Osteoblast (primary cell): ENCODE measurements at regions not wholly inside any gene's neighbourhood (a gene's known extent, or its start where the extent isn't known, plus 50 kb on each side); places are given as distances from the start of the nearest gene placed in this dataset.

ENCODE experiments used
- DNase-seq: peaks from one replicate; pipeline ENCODE4 v3.0.0; 2011; ENCODE audit warnings: low spot score, mixed read lengths; ENCODE audit not compliant: insufficient read length; ENCODE audit errors: missing footprints
- H2AFZ ChIP-seq: 2 replicates; pipeline ENCODE4 v1.6.0; 2011; ENCODE audit warnings: mild to moderate bottlenecking, low read length
- H3K27ac ChIP-seq: 2 replicates; pipeline ENCODE4 v1.5.1; 2011; ENCODE audit warnings: mild to moderate bottlenecking, low read depth, low read length, moderate library complexity
- H3K27me3 ChIP-seq: 2 replicates; pipeline ENCODE4 v1.6.0; 2012; ENCODE audit warnings: mild to moderate bottlenecking, control low read depth, inconsistent platforms, low read length, moderate library complexity; ENCODE audit not compliant: insufficient read depth
- H3K36me3 ChIP-seq: 2 replicates; pipeline ENCODE4 v1.5.1; 2011; ENCODE audit warnings: mild to moderate bottlenecking, low read length, control low read depth, moderate library complexity; ENCODE audit not compliant: insufficient read depth
- H3K4me1 ChIP-seq: 2 replicates; pipeline ENCODE4 v1.5.1; 2011; ENCODE audit warnings: mild to moderate bottlenecking, low read length, control low read depth, moderate library complexity; ENCODE audit not compliant: insufficient read depth
- H3K4me2 ChIP-seq: 2 replicates; pipeline ENCODE4 v1.6.0; 2011; ENCODE audit warnings: mild to moderate bottlenecking, low read length; ENCODE audit not compliant: insufficient read depth
- H3K4me3 ChIP-seq: fragments of 200-600 bp; sonication (generic); 3 replicates; pipeline ENCODE4 v1.5.1; 2012; ENCODE audit warnings: mild to moderate bottlenecking, low read length, inconsistent platforms; ENCODE audit not compliant: insufficient read depth
- H3K79me2 ChIP-seq: 2 replicates; pipeline ENCODE4 v1.6.0; 2012; ENCODE audit warnings: mild to moderate bottlenecking, low read length, control low read depth, inconsistent platforms; ENCODE audit not compliant: insufficient read depth
- H3K9me3 ChIP-seq: 2 replicates; pipeline ENCODE4 v1.5.1; 2011; ENCODE audit warnings: low read depth, low read length, control low read depth
- H4K20me1 ChIP-seq: 2 replicates; pipeline ENCODE4 v1.6.0; 2012; ENCODE audit warnings: mild to moderate bottlenecking, low read length, control low read depth; ENCODE audit not compliant: insufficient read depth
- CTCF ChIP-seq: IDR thresholded peaks from 2 replicates; pipeline ENCODE4 v1.5.1; 2011; ENCODE audit warnings: mild to moderate bottlenecking, low read depth, low read length, moderate library complexity; ENCODE audit errors: extremely low read depth

GRCh38 chr7:125253452-125254190 is 324.0 kb upstream of the POT1 start:
- no peak overlapping the region for H3K4me2 ChIP-seq
- no peaks in the 10 kb centered on the region for H3K27me3 ChIP-seq
- H2AFZ ChIP-seq = no peak overlapping the region
- no peak overlapping the region for H3K27ac ChIP-seq
- H3K4me1 ChIP-seq = no peaks in the 10 kb centered on the region
- H3K4me3 ChIP-seq = no peak overlapping the region
- H3K79me2 ChIP-seq = no peaks in the 10 kb centered on the region
- no peak for TF ChIP-seq CTCF
- no peaks in the 10 kb centered on the region for H3K36me3 ChIP-seq
- DNase-seq = no peak
- no peaks in the 10 kb centered on the region for H4K20me1 ChIP-seq
- H3K9me3 ChIP-seq = no peaks in the 10 kb centered on the region

- no peak overlapping the region for H3K4me2 ChIP-seq
- TF ChIP-seq CTCF = no peak
These were observed 318.0 kb upstream of the POT1 start for GRCh38 chr7:125247514-125248098.

GRCh38 chr7:125246706-125247105 is 317.1 kb upstream of the POT1 start:
- peaks cover 2% of the 10 kb centered on the region for H3K9me3 ChIP-seq
- no peak for DNase-seq
- no peak overlapping the region for H3K4me2 ChIP-seq
- H3K27me3 ChIP-seq = no peaks in the 10 kb centered on the region
- H3K27ac ChIP-seq = no peak overlapping the region
- H3K79me2 ChIP-seq = no peaks in the 10 kb centered on the region
- H4K20me1 ChIP-seq = no peaks in the 10 kb centered on the region
- no peak for TF ChIP-seq CTCF
- H3K36me3 ChIP-seq = no peaks in the 10 kb centered on the region
- no peaks in the 10 kb centered on the region for H3K4me1 ChIP-seq
- H3K4me3 ChIP-seq = no peak overlapping the region
- H2AFZ ChIP-seq = no peak overlapping the region

More at GRCh38 chr7:125247514-125248098, 318.0 kb upstream of the POT1 start:
- no peak overlapping the region for H3K4me3 ChIP-seq
- no peaks in the 10 kb centered on the region for H3K36me3 ChIP-seq
- no peaks in the 10 kb centered on the region for H3K4me1 ChIP-seq
- no peak for DNase-seq
- H3K9me3 ChIP-seq = peaks cover 2% of the 10 kb centered on the region
- no peaks in the 10 kb centered on the region for H3K79me2 ChIP-seq
- H3K27ac ChIP-seq = no peak overlapping the region
- H3K27me3 ChIP-seq = no peaks in the 10 kb centered on the region
- no peaks in the 10 kb centered on the region for H4K20me1 ChIP-seq
- no peak overlapping the region for H2AFZ ChIP-seq

GRCh38 chr7:125241548-125241947 is 311.9 kb upstream of the POT1 start:
- TF ChIP-seq CTCF = no peak
- Histone ChIP-seq H3K4me2 (no peak overlapping the region), H3K9me3 (peaks cover 2% of the 10 kb centered on the region), H4K20me1 (no peaks in the 10 kb centered on the region), H3K79me2 (no peaks in the 10 kb centered on the region), H3K4me3 (no peak overlapping the region), H3K4me1 (no peaks in the 10 kb centered on the region), H3K27ac (no peak overlapping the region), H2AFZ (no peak overlapping the region), H3K36me3 (no peaks in the 10 kb centered on the region), H3K27me3 (no peaks in the 10 kb centered on the region)
- no peak for DNase-seq
